ENCODE measurements at regions not wholly inside any gene's neighbourhood (a gene's known extent, or its start where the extent isn't known, plus 50 kb on each side); places are given as distances from the start of the nearest gene placed in this dataset.
"Not testable (repeated sequence)": the region's sequence is repeated elsewhere in the genome, so short reads cannot be mapped to it uniquely, and the experiment has no call there.

DNA sequence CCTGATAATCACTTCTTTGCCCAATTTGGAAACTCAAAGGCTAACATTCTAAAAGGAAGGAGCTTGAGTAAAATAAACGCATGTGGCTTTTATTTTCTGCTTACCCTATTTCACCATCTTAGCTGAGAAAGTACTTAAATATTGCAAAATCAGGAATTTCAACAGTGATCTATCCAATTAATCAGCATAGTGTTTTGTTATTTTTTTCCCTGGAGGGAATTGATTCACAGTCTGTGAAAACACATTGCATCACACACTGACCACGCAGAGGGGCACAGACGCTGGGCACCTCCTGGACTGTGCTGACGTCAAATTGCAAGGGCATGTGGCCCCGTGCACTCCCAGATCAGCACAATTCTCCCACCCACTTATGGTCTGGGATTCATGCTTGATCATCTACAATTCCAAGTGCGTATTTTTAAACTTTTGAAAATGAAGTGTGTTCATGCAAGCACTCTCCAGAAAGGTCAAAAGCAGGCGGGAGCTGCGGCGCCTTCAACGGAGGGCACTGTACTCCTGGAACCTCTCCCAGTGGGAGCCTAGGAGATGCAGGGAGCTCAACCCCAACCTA lies 320.6 kb upstream of the PPARGC1A start:
- Histone ChIP-seq H3K36me3 (ENCODE audit: control insufficient read depth, insufficient read depth, low read length) (no peaks in the 10 kb centered on the region), H3K9ac (ENCODE audit: low read length) (no peak overlapping the region), H3K27ac (ENCODE audit: low read depth, low read length) (no peak overlapping the region), H3K9me3 (ENCODE audit: control insufficient read depth, insufficient read depth, low read depth, low read length) (no peaks in the 10 kb centered on the region), H3K4me3 (ENCODE audit: low read depth, low read length) (no peak overlapping the region), H3K27me3 (ENCODE audit: control insufficient read depth, insufficient read depth, low read length) (no peaks in the 10 kb centered on the region), H3K4me1 (ENCODE audit: control insufficient read depth, insufficient read depth, low read length) (peaks cover 5% of the 10 kb centered on the region)

- peaks cover 5% of the 10 kb centered on the region for H3K4me1 ChIP-seq (ENCODE audit: control insufficient read depth, insufficient read depth, low read length)
- H3K36me3 ChIP-seq (ENCODE audit: control insufficient read depth, insufficient read depth, low read length): no peaks in the 10 kb centered on the region
- no peaks in the 10 kb centered on the region for H3K9me3 ChIP-seq (ENCODE audit: control insufficient read depth, insufficient read depth, low read depth, low read length)
- no peak overlapping the region for H3K4me3 ChIP-seq (ENCODE audit: low read depth, low read length)
- H3K27ac ChIP-seq (ENCODE audit: low read depth, low read length): no peak overlapping the region
- no peaks in the 10 kb centered on the region for H3K27me3 ChIP-seq (ENCODE audit: control insufficient read depth, insufficient read depth, low read length)
- no peak overlapping the region for H3K9ac ChIP-seq (ENCODE audit: low read length)
Observed at GRCh38 chr4:24209906-24210305, 320.1 kb upstream of the PPARGC1A start.

- Histone ChIP-seq H3K4me3 (ENCODE audit: low read depth, low read length) (no peak overlapping the region), H3K27me3 (ENCODE audit: control insufficient read depth, insufficient read depth, low read length) (no peaks in the 10 kb centered on the region), H3K27ac (ENCODE audit: low read depth, low read length) (no peak overlapping the region), H3K9ac (ENCODE audit: low read length) (no peak overlapping the region), H3K4me1 (ENCODE audit: control insufficient read depth, insufficient read depth, low read length) (peaks cover 11% of the 10 kb centered on the region), H3K36me3 (ENCODE audit: control insufficient read depth, insufficient read depth, low read length) (no peaks in the 10 kb centered on the region), H3K9me3 (ENCODE audit: control insufficient read depth, insufficient read depth, low read depth, low read length) (no peaks in the 10 kb centered on the region)
Observed at GRCh38 chr4:24209131-24209530, 319.3 kb upstream of the PPARGC1A start.

GRCh38 chr4:24208691-24209090 lies 318.8 kb upstream of the PPARGC1A start:
- Histone ChIP-seq H3K4me3 (ENCODE audit: low read depth, low read length) (no peak overlapping the region), H3K27ac (ENCODE audit: low read depth, low read length) (no peak overlapping the region), H3K36me3 (ENCODE audit: control insufficient read depth, insufficient read depth, low read length) (no peaks in the 10 kb centered on the region), H3K9me3 (ENCODE audit: control insufficient read depth, insufficient read depth, low read depth, low read length) (no peaks in the 10 kb centered on the region), H3K4me1 (ENCODE audit: control insufficient read depth, insufficient read depth, low read length) (peaks cover 14% of the 10 kb centered on the region), H3K9ac (ENCODE audit: low read length) (no peak overlapping the region), H3K27me3 (ENCODE audit: control insufficient read depth, insufficient read depth, low read length) (no peaks in the 10 kb centered on the region)

DNA sequence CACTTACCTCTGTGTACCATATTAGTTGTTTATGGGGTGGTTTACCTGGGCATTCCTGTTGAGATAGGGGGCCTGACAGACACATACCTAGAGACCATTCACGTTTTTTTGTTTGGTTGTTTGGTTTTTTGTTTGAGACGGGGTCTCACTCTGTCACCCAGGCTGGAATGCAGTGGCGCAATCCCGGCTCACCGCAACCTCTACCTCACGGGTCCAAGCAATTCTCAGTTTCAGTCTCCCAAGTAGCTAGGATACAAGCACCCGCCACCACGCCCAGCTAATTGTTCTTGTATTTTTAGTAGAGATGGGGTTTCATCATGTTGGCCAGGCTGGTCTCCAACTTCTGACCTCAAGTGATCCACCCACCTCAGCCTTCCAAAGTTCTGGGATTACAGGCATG lies 314.9 kb upstream of the PPARGC1A start:
- not testable (repeated sequence) for H3K4me3 ChIP-seq (ENCODE audit: low read depth, low read length); H3K9me3 ChIP-seq (ENCODE audit: control insufficient read depth, insufficient read depth, low read depth, low read length); H3K4me1 ChIP-seq (ENCODE audit: control insufficient read depth, insufficient read depth, low read length); H3K9ac ChIP-seq (ENCODE audit: low read length); H3K27me3 ChIP-seq (ENCODE audit: control insufficient read depth, insufficient read depth, low read length); H3K27ac ChIP-seq (ENCODE audit: low read depth, low read length); H3K36me3 ChIP-seq (ENCODE audit: control insufficient read depth, insufficient read depth, low read length)

- Histone ChIP-seq H3K9me3 (ENCODE audit: control insufficient read depth, insufficient read depth, low read depth, low read length) (no peaks in the 10 kb centered on the region), H3K4me3 (ENCODE audit: low read depth, low read length) (no peak overlapping the region), H3K9ac (ENCODE audit: low read length) (no peak overlapping the region), H3K4me1 (ENCODE audit: control insufficient read depth, insufficient read depth, low read length) (peaks cover 14% of the 10 kb centered on the region), H3K36me3 (ENCODE audit: control insufficient read depth, insufficient read depth, low read length) (no peaks in the 10 kb centered on the region), H3K27ac (ENCODE audit: low read depth, low read length) (no peak overlapping the region), H3K27me3 (ENCODE audit: control insufficient read depth, insufficient read depth, low read length) (no peaks in the 10 kb centered on the region)
Observed at GRCh38 chr4:24203926-24204325, 314.1 kb upstream of the PPARGC1A start.

- Histone ChIP-seq H3K9ac (ENCODE audit: low read length) (no peak overlapping the region), H3K27me3 (ENCODE audit: control insufficient read depth, insufficient read depth, low read length) (no peaks in the 10 kb centered on the region), H3K27ac (ENCODE audit: low read depth, low read length) (no peak overlapping the region), H3K9me3 (ENCODE audit: control insufficient read depth, insufficient read depth, low read depth, low read length) (no peaks in the 10 kb centered on the region), H3K36me3 (ENCODE audit: control insufficient read depth, insufficient read depth, low read length) (no peaks in the 10 kb centered on the region), H3K4me3 (ENCODE audit: low read depth, low read length) (no peak overlapping the region), H3K4me1 (ENCODE audit: control insufficient read depth, insufficient read depth, low read length) (peaks cover 24% of the 10 kb centered on the region)
Observed at GRCh38 chr4:24202579-24202978, 312.7 kb upstream of the PPARGC1A start.

GRCh38 chr4:24197955-24198354 lies 308.1 kb upstream of the PPARGC1A start:
- Histone ChIP-seq H3K4me3 (ENCODE audit: low read depth, low read length) (no peak overlapping the region), H3K27me3 (ENCODE audit: control insufficient read depth, insufficient read depth, low read length) (no peaks in the 10 kb centered on the region), H3K9ac (ENCODE audit: low read length) (no peak overlapping the region), H3K9me3 (ENCODE audit: control insufficient read depth, insufficient read depth, low read depth, low read length) (no peaks in the 10 kb centered on the region), H3K27ac (ENCODE audit: low read depth, low read length) (no peak overlapping the region), H3K36me3 (ENCODE audit: control insufficient read depth, insufficient read depth, low read length) (no peaks in the 10 kb centered on the region), H3K4me1 (ENCODE audit: control insufficient read depth, insufficient read depth, low read length) (peaks cover 16% of the 10 kb centered on the region)

DNA sequence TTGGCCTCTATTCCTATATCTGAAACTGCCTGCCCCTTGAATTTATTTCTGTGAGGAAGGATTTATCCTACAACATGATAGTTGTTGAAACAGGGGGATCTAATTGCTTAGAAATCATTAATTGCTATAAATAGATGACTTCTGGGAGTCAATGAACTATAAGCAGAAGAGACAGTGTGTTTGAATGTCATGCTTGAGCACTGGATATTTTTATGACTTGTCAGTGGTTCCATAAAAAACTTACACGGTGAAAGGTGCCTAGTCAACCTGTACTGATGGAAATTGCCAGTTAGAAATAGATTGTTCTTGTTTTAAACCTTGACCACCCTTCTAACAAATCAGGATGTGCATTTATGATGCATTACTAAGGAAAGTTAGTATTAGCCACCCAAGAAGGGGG lies 306.9 kb upstream of the PPARGC1A start:
- no peaks in the 10 kb centered on the region for H3K27me3 ChIP-seq (ENCODE audit: control insufficient read depth, insufficient read depth, low read length)
- no peaks in the 10 kb centered on the region for H3K9me3 ChIP-seq (ENCODE audit: control insufficient read depth, insufficient read depth, low read depth, low read length)
- no peak overlapping the region for H3K27ac ChIP-seq (ENCODE audit: low read depth, low read length)
- H3K36me3 ChIP-seq (ENCODE audit: control insufficient read depth, insufficient read depth, low read length): no peaks in the 10 kb centered on the region
- no peak overlapping the region for H3K4me3 ChIP-seq (ENCODE audit: low read depth, low read length)
- H3K4me1 ChIP-seq (ENCODE audit: control insufficient read depth, insufficient read depth, low read length): peaks cover 16% of the 10 kb centered on the region
- H3K9ac ChIP-seq (ENCODE audit: low read length): no peak overlapping the region

- peaks cover 16% of the 10 kb centered on the region for H3K4me1 ChIP-seq (ENCODE audit: control insufficient read depth, insufficient read depth, low read length)
- no peak overlapping the region for H3K27ac ChIP-seq (ENCODE audit: low read depth, low read length)
Observed at GRCh38 chr4:24195991-24196736, 306.3 kb upstream of the PPARGC1A start.

GRCh38 chr4:24192018-24192641 lies 302.3 kb upstream of the PPARGC1A start:
- Histone ChIP-seq H3K27me3 (ENCODE audit: control insufficient read depth, insufficient read depth, low read length) (no peaks in the 10 kb centered on the region), H3K27ac (ENCODE audit: low read depth, low read length) (no peak overlapping the region), H3K4me1 (ENCODE audit: control insufficient read depth, insufficient read depth, low read length) (no peaks in the 10 kb centered on the region), H3K9me3 (ENCODE audit: control insufficient read depth, insufficient read depth, low read depth, low read length) (no peaks in the 10 kb centered on the region), H3K36me3 (ENCODE audit: control insufficient read depth, insufficient read depth, low read length) (no peaks in the 10 kb centered on the region), H3K4me3 (ENCODE audit: low read depth, low read length) (no peak overlapping the region), H3K9ac (ENCODE audit: low read length) (no peak overlapping the region)

More at GRCh38 chr4:24195991-24196736, 306.3 kb upstream of the PPARGC1A start:
- no peak overlapping the region for H3K4me3 ChIP-seq (ENCODE audit: low read depth, low read length)
- H3K36me3 ChIP-seq (ENCODE audit: control insufficient read depth, insufficient read depth, low read length): no peaks in the 10 kb centered on the region
- H3K9me3 ChIP-seq (ENCODE audit: control insufficient read depth, insufficient read depth, low read depth, low read length): no peaks in the 10 kb centered on the region
- H3K9ac ChIP-seq (ENCODE audit: low read length): no peak overlapping the region
- H3K27me3 ChIP-seq (ENCODE audit: control insufficient read depth, insufficient read depth, low read length): no peaks in the 10 kb centered on the region

All from HUES6 (cell line).